ENCODE measurements at regions not wholly inside any gene's neighbourhood (a gene's known extent, or its start where the extent isn't known, plus 50 kb on each side); places are given as distances from the start of the nearest gene placed in this dataset.

DNA sequence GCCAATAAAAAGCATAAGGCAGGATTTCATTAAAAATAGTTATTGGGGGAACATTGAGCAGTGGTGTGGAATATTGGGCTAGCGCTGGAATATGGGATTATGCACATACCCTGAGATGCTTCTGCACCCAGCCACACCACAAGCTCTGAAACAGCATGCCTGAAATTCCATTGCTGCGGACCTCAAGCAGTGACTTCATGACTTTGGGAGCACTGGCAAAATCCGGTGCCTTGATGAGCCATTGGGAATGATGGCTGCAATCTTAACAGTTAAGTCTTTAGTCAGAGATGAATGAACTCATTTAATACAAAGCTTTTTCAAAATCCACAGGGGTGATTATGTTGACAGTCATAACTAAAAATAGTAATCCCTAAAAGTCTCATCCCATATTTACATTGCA, 274.7 kb upstream of the MTPN start:
- DNase-seq (ENCODE audit: low read depth, low spot score) (no peak), FAIRE-seq (no peak)
- Histone ChIP-seq H3K4me2 (ENCODE audit: insufficient read depth, low read length) (no peak overlapping the region), H3K9me3 (replicated peaks; ENCODE audit: control insufficient read depth, insufficient read depth, low read length) (peaks cover 3% of the 10 kb centered on the region), H3K27me3 (ENCODE audit: control insufficient read depth in 2 of 2, insufficient read depth in 2 of 2, low read length in 2 of 2) (no peaks in the 10 kb centered on the region), H2AFZ (ENCODE audit: low read depth, low read length) (no peak overlapping the region), H3K27ac (ENCODE audit: insufficient read depth, low read depth, low read length) (no peak overlapping the region), H3K79me2 (ENCODE audit: control insufficient read depth, insufficient read depth, low read length) (no peaks in the 10 kb centered on the region), H3K9ac (replicated peaks; ENCODE audit: extremely low read depth, insufficient read depth, low read length) (no peak overlapping the region), H3K36me3 (ENCODE audit: control insufficient read depth in 2 of 2, extremely low read depth in 1 of 2, insufficient read depth in 2 of 2, low read length in 2 of 2) (no peaks in the 10 kb centered on the region), H4K20me1 (replicated peaks; ENCODE audit: control insufficient read depth, extremely low read depth, insufficient read depth, low read length) (no peaks in the 10 kb centered on the region), H3K9me1 (replicated peaks; ENCODE audit: control insufficient read depth, extremely low read depth, insufficient read depth, low read length) (no peaks in the 10 kb centered on the region), H3K4me1 (ENCODE audit: control insufficient read depth, extremely low read depth, insufficient read depth, low read length) (no peaks in the 10 kb centered on the region), H3K4me3 (replicated peaks in 1 of 3; ENCODE audit: insufficient read depth in 1 of 3, low read depth in 1 of 3, low read length in 3 of 3) (no peak overlapping the region)
- intact Hi-C loops (cut with micrococcal nuclease): no loop called here
- no peak for TF ChIP-seq FOS (IDR thresholded peaks at IDR 0.05; ENCODE audit: borderline replicate concordance, insufficient read depth, low read length)
- no peak for TF ChIP-seq JUN (IDR thresholded peaks at IDR 0.05; ENCODE audit: borderline replicate concordance, insufficient read depth, insufficient read length, low read depth)
- TF ChIP-seq, protein P1, sequence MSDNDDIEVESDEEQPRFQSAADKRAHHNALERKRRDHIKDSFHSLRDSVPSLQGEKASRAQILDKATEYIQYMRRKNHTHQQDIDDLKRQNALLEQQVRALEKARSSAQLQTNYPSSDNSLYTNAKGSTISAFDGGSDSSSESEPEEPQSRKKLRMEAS (IDR thresholded peaks at IDR 0.05; ENCODE audit: insufficient read depth, insufficient read length): no peak
- no peak for TF ChIP-seq POLR2A (IDR thresholded peaks at IDR 0.05; ENCODE audit: low read depth, low read length)
- no peak for TF ChIP-seq GATA2 (IDR thresholded peaks at IDR 0.05; ENCODE audit: insufficient read depth, insufficient read length, low read depth, low read length)
- dilution Hi-C loops (cut with MboI; ENCODE audit: extremely low pct_ligation_motif_present, low sequenced_read_pairs): no loop called here
- POLR2A ChIA-PET: no interaction called here
- CTCF ChIA-PET: no interaction called here
- BruUV-seq (replicated peaks): no TSS peak

DNA sequence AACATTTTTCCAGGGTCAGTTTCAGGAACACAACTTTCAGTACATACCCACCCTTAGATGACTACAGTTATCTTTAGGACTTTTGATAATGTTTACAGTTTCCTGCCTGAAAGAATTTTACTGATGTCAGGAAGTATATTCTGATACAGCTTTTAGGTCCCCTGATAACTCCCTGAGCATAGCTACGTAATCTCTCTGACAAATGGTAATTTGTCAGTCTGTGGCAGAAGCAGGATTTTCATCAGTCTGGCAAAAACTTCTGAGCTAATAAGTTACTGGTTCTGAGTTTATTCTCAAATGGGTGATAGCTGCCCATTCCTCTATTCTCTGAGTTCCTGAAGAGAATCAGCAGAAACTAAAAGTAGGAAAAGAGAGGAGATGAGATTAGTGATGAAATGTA, 270.1 kb upstream of the MTPN start:
- FAIRE-seq: no peak
- intact Hi-C loops (cut with micrococcal nuclease): no loop called here
- Histone ChIP-seq H2AFZ (ENCODE audit: low read depth, low read length) (no peak overlapping the region), H3K79me2 (ENCODE audit: control insufficient read depth, insufficient read depth, low read length) (no peaks in the 10 kb centered on the region), H3K9ac (replicated peaks; ENCODE audit: extremely low read depth, insufficient read depth, low read length) (no peak overlapping the region), H3K4me1 (ENCODE audit: control insufficient read depth, extremely low read depth, insufficient read depth, low read length) (no peaks in the 10 kb centered on the region), H3K27ac (ENCODE audit: insufficient read depth, low read depth, low read length) (no peak overlapping the region), H4K20me1 (replicated peaks; ENCODE audit: control insufficient read depth, extremely low read depth, insufficient read depth, low read length) (no peaks in the 10 kb centered on the region), H3K4me2 (ENCODE audit: insufficient read depth, low read length) (no peak overlapping the region), H3K36me3 (ENCODE audit: control insufficient read depth in 2 of 2, extremely low read depth in 1 of 2, insufficient read depth in 2 of 2, low read length in 2 of 2) (no peaks in the 10 kb centered on the region), H3K27me3 (ENCODE audit: control insufficient read depth in 2 of 2, insufficient read depth in 2 of 2, low read length in 2 of 2) (no peaks in the 10 kb centered on the region), H3K9me3 (replicated peaks; ENCODE audit: control insufficient read depth, insufficient read depth, low read length) (peaks cover 3% of the 10 kb centered on the region), H3K4me3 (replicated peaks in 1 of 3; ENCODE audit: insufficient read depth in 1 of 3, low read depth in 1 of 3, low read length in 3 of 3) (no peak overlapping the region), H3K9me1 (replicated peaks; ENCODE audit: control insufficient read depth, extremely low read depth, insufficient read depth, low read length) (no peaks in the 10 kb centered on the region)
- TF ChIP-seq POLR2A (IDR thresholded peaks at IDR 0.05; ENCODE audit: low read depth, low read length) (no peak), EZH2 (IDR thresholded peaks at IDR 0.05; ENCODE audit: borderline replicate concordance, low read depth, low read length, severe bottlenecking) (no peak), GATA2 (IDR thresholded peaks at IDR 0.05; ENCODE audit: insufficient read depth, insufficient read length, low read depth, low read length) (no peak), MYC (IDR thresholded peaks at IDR 0.05; ENCODE audit: low read depth, low read length) (no peak), FOS (IDR thresholded peaks at IDR 0.05; ENCODE audit: borderline replicate concordance, insufficient read depth, low read length) (no peak), JUN (IDR thresholded peaks at IDR 0.05; ENCODE audit: borderline replicate concordance, insufficient read depth, insufficient read length, low read depth) (no peak), POLR2AphosphoS5 (IDR thresholded peaks at IDR 0.05; ENCODE audit: insufficient read depth, low read depth, low read length) (no peak)
- TF ChIP-seq, protein P2, sequence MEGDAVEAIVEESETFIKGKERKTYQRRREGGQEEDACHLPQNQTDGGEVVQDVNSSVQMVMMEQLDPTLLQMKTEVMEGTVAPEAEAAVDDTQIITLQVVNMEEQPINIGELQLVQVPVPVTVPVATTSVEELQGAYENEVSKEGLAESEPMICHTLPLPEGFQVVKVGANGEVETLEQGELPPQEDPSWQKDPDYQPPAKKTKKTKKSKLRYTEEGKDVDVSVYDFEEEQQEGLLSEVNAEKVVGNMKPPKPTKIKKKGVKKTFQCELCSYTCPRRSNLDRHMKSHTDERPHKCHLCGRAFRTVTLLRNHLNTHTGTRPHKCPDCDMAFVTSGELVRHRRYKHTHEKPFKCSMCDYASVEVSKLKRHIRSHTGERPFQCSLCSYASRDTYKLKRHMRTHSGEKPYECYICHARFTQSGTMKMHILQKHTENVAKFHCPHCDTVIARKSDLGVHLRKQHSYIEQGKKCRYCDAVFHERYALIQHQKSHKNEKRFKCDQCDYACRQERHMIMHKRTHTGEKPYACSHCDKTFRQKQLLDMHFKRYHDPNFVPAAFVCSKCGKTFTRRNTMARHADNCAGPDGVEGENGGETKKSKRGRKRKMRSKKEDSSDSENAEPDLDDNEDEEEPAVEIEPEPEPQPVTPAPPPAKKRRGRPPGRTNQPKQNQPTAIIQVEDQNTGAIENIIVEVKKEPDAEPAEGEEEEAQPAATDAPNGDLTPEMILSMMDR (IDR thresholded peaks at IDR 0.05; ENCODE audit: extremely low read depth in 1 of 2, insufficient read depth in 1 of 2, low read depth in 1 of 2, low read length in 2 of 2): no peak
- TF ChIP-seq, protein P1 (IDR thresholded peaks at IDR 0.05; ENCODE audit: insufficient read depth, insufficient read length): no peak
- ChIA-PET CTCF (no interaction called here), POLR2A (no interaction called here)
- BruUV-seq (replicated peaks): no TSS peak
- dilution Hi-C loops (cut with MboI; ENCODE audit: extremely low pct_ligation_motif_present, low sequenced_read_pairs): no loop called here
- DNase-seq (ENCODE audit: low read depth, low spot score): no peak

Measured in endothelial cell of umbilical vein (primary cell).